HG03108 (cell line): ENCODE measurements at regions not wholly inside any gene's neighbourhood (a gene's known extent, or its start where the extent isn't known, plus 50 kb on each side); places are given as distances from the start of the nearest gene placed in this dataset.
"Not testable (repeated sequence)": the region's sequence is repeated elsewhere in the genome, so short reads cannot be mapped to it uniquely, and the experiment has no call there.

Source experiments
- ATAC-seq: cut with Tn5 transposase; IDR thresholded peaks from one replicate; pipeline ENCODE4 v1.9.1; 2021; ENCODE audit warnings: moderate library complexity; ENCODE audit not compliant: unreplicated experiment

- no peak for ATAC-seq
These were observed 1056.0 kb downstream of the STIM2 start for GRCh38 chr4:27916452-27917184.

GRCh38 chr4:27917381-27917780 is 1056.7 kb downstream of the STIM2 start:
- no peak for ATAC-seq

GRCh38 chr4:27921231-27921630 is 1060.6 kb downstream of the STIM2 start:
- ATAC-seq = no peak

- ATAC-seq = no peak
These were observed 1068.3 kb downstream of the STIM2 start for GRCh38 chr4:27928761-27929540.

GRCh38 chr4:27930291-27930690 is 1069.7 kb downstream of the STIM2 start:
- ATAC-seq = no peak

GRCh38 chr4:27930976-27931375 is 1070.3 kb downstream of the STIM2 start:
- ATAC-seq = no peak

- no peak for ATAC-seq
These were observed 1070.9 kb downstream of the STIM2 start for GRCh38 chr4:27931584-27931983.

- no peak for ATAC-seq
These were observed 1074.2 kb downstream of the STIM2 start for GRCh38 chr4:27934871-27935270.

GRCh38 chr4:27946799-27947198 is 1086.2 kb downstream of the STIM2 start:
- no peak for ATAC-seq

GRCh38 chr4:27947302-27947701 is 1086.7 kb downstream of the STIM2 start:
- ATAC-seq = no peak

GRCh38 chr4:27964095-27964494 is 1103.5 kb downstream of the STIM2 start:
- no peak for ATAC-seq

GRCh38 chr4:27966664-27967063 is 1106.0 kb downstream of the STIM2 start:
- ATAC-seq = no peak

GRCh38 chr4:27973056-27973455 is 1112.4 kb downstream of the STIM2 start:
- ATAC-seq = no peak

- no peak for ATAC-seq
These were observed 1113.1 kb downstream of the STIM2 start for GRCh38 chr4:27973700-27974099.

GRCh38 chr4:27974339-27974738 is 1113.7 kb downstream of the STIM2 start:
- ATAC-seq = no peak

- ATAC-seq = not testable (repeated sequence)
These were observed 1114.2 kb downstream of the STIM2 start for GRCh38 chr4:27974881-27975280.

- not testable (repeated sequence) for ATAC-seq
These were observed 1117.9 kb downstream of the STIM2 start for GRCh38 chr4:27978427-27979109.

GRCh38 chr4:27985522-27985921 is 1124.9 kb downstream of the STIM2 start:
- no peak for ATAC-seq

GRCh38 chr4:27986476-27986875 is 1125.8 kb downstream of the STIM2 start:
- no peak for ATAC-seq

- ATAC-seq = no peak
These were observed 1141.1 kb downstream of the STIM2 start for GRCh38 chr4:28001698-28002097.

- no peak for ATAC-seq
These were observed 1143.9 kb downstream of the STIM2 start for GRCh38 chr4:28004520-28004919.

GRCh38 chr4:28006021-28006420 is 1145.4 kb downstream of the STIM2 start:
- ATAC-seq = no peak
